GM19238 (cell line): ENCODE measurements at regions not wholly inside any gene's neighbourhood (a gene's known extent, or its start where the extent isn't known, plus 50 kb on each side); places are given as distances from the start of the nearest gene placed in this dataset.

Experiments used
- DNase-seq: peaks from one replicate; pipeline ENCODE4 v3.0.0; 2011; ENCODE audit warnings: low spot score; ENCODE audit not compliant: insufficient read length

DNA sequence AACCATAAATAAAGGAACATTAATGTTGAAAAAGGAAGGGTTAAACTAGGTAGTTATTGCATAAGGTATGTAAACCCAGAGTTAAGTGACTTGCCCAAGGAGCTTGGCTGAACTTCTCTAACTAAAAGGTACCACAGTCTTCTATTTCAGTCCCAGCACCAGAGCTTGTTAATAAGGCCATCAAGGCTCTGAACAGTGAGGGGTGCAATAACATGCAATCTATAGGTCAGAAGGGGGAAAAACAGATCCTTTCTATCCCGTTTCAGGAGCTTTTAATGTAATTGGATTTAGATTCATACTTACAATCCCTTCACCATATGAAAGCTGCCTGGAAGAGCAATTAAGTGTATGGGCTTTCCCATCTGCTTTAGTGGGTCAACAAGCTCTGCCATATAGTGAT is 441.5 kb upstream of the SPRY2 start:
- no peak for DNase-seq

DNA sequence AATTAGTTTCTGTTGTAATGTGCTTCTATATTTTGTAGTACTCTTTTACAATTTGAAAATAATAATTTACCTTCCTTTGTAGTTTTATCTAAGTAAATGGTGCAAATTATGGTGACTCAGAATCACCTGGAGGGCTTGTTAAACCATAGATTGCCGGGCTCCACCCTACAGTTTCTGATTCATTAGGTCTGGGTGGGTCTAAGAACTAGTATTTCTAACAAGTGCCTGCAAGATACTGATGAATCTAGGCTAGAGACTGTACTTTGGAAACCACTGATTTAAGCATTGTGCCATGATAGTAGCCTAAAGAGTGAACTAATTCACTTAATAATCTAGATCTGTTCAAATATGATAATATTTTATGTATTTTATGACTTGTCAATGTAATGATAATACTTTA is 437.4 kb upstream of the SPRY2 start:
- no peak for DNase-seq

DNA sequence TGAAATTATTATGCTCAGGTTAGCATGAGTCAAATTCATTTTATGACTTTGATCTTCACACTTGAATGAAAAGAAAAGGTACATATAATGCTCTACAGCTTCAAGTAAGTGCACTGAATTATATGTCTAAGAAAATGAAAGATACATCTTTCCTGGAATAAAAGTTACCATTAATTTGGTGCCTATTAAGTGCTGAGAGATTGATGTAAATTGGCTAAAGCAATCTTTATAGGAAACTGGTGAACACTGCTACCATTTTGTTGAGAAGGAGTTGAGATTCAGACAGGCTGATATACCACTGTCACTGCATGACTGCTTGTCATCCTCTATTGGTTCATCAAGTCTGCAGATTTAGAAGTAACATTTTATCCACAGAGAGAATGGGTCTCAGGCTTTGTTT is 416.8 kb upstream of the SPRY2 start:
- no peak for DNase-seq

DNA sequence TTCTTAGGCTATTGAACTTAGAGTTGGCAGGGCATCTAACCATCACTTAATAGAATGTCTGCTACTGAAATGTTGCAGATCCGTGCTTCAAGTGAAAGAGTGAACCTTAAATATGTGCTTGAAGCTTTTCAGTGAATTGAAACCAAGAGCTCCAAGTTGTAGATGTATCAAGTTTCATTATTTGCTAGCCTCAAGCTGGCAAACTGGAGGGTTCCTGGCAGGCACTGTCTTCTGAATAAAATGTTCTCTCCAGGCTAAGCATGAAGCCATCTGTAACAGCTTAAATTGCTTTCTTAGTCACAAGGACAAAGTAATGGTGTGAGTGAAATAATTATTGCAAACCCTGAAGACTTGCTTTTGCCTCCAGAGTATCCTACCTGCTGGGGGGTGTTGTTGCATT is 415.0 kb upstream of the SPRY2 start:
- no peak for DNase-seq

DNA sequence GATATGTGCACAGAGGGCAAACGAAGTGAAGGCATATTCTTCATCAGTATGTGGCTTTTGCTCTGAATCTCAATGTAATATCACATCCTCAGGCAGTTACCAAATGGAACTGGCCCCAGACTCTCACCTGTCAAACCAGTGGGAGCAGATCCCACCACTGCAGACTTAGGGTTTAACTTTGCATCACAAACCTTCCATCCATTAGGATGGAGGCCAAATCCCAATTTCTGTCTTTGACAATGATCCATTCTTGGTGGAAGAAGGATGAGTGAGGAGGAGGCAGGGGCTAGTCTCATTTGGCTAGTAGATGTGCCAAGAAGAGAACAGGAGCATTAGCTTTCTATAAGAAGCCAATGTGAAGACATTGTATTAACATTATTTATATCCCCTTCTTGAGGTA is 413.5 kb upstream of the SPRY2 start:
- DNase-seq, result no peak

DNA sequence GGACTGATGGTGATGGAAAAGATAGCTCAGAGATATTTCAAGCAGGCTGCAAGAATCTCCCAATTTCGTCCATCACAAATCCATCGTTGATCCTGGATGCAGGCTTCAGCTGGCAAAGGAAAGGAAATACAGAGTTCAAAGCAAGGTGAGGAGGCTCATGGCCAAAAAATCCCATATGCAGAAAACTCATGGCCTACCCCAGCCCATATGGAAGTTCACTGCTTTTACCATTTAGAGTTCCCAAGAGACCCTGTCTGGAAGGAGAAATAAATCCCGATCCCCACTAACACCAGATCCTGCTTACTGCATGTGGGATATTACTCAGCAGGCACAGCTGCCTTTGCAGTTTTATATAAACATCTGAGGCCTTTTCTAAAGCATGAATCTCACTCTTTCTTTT is 412.9 kb upstream of the SPRY2 start:
- DNase-seq, result no peak

DNA sequence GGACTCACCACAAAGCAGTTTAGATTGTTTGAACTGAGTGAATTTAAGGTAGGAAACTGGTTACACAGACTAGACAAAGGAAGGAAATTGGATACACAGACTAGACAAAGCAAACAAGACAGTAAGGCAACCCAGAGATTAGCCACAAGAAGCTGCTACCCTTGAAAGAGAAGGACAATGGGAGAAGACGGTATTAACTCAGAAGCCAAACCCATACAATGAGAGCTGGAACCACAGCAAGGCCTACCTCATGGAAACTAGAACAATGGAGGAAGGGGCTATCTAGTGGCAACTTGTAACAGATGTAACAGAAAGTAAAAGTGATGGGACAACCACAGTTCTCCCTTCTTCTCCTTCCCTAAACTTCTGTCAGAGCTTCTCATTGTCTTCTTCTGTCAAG is 410.9 kb upstream of the SPRY2 start:
- DNase-seq, result no peak

DNA sequence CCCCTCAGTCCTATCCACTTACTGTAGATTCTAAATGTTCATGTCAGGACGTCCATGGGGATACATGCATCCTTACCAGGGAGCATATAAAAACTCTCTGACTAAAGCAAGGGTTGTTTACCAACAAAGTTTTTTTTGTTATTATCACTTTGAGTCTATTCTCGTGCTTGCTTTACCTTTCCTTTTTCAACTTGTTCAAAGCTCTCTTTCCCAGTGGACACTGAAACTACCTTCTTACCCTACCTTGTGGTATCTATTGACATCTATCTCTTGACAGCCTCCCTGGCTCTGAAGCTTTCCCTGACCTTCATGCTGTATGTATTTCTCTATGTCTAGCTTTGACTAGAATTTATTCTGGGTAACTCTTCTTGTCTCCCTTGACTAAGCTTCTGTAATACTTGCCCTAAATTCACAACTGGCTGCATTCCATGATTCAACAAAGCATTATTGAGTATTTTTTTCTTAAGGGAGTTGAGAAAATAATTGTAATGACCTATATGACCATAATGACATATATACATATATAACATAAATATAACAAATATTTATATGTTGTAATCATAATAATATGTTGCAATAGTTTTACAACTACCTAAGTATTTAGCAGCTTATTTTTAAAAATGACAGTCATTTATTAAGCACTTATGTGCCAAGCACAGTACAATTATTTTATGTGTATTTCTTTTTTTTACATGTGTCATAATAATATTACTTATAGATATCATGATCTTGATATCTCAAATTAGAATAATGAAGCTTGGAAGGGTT is 403.4 kb upstream of the SPRY2 start:
- no peak for DNase-seq

DNA sequence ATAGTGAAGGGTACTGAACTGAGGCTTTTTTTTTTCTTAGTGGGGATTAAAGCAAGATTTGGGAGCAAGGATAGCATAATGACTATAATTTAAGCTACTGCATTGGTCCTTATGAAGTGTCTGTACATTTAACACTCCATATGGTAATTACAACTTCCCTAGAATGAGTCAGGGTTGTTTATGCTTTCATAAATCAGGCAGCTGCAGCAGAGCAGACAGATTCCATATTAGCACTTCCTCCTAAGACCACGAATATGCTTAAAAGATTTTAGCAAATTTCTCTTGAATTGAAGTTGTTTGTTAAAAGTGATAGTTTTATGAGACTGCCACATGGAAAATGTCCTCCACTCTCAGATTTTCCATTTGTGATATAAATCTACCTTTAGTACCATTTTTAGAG is 401.1 kb upstream of the SPRY2 start:
- no peak for DNase-seq

DNA sequence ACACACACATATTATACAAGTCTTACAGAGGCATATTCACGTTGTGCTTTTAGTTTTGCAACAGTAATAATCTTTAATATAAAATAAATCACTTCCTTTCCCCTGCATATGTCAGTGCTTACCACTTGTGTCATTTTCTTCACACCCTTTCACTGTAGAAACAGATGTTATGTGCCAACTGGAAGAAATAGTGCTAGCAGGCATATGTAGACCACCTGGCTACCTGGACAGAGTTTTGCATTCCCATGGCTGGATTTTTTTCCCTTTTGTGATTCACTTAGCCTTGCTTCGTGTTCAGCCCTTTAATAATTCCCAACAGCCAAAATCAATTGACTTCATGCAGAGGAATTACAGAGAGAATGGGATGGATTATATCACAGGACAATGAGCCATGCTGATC is 399.1 kb upstream of the SPRY2 start:
- DNase-seq, result no peak

DNA sequence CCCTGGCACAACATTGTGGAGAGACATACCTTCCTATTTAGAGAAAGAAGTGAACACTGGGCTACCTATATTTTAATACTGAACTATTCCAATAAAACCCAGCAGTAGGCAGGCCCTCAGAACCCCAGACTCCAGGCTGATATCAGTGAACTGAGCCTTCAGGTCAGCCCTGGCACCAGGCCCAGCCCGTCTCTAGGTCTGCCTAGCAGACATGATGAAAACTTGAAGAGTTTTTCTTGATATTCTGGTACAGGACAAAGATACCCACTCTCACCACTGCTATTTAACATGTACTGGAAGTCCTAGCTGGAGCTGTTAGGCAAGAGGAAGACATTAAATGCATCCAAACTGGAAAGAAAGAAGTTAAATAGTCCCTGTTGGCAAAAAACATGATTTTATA is 396.6 kb upstream of the SPRY2 start:
- DNase-seq, result no peak

DNA sequence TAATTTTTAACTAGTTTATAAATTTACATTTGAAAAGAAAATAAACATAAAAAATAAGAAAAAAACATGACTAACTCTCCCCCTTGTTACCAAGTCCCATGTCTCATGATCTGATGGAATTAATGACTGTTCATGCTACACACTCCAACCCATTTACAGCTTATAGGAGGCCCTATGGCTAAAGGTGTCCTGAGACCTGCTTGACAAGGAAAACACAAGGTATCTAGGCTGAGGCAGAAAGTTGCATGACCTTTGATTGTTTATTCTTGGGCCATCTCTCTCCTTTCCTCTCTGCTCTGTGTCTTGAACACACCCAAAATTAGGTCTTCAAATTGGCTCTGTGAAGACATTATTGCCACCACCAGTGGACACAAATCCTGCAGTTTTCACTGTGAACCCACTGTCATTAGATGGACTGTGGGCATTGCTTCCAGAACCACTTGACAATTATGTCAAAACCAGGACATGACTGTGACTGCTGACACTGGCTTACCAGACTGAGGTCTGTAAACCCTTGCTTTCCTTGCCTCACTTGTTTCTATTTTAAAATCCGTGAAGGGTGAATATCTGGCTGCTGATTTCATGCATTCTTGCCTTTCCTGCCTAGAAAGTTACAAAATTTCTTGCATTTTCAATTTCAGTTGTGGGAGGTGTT is 386.5 kb upstream of the SPRY2 start:
- no peak for DNase-seq

DNA sequence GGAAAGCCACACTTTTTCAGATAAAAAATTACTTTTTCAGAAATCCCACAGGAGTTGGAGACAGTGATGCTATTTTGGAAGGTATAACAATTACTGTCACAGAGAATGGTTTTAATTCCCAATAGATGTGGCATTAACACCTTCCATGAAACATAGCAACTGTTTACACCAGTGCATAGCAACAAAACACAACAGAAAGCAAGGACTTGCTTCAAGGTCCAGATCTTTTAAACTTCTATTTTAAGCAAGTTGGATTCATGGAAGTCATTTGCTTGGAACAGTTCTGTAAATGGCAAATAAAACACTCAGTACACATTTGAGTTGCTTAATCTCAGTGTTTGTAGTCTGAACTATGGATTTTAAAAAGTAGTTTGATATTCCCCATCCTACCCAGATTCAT is 385.9 kb upstream of the SPRY2 start:
- DNase-seq, result no peak

DNA sequence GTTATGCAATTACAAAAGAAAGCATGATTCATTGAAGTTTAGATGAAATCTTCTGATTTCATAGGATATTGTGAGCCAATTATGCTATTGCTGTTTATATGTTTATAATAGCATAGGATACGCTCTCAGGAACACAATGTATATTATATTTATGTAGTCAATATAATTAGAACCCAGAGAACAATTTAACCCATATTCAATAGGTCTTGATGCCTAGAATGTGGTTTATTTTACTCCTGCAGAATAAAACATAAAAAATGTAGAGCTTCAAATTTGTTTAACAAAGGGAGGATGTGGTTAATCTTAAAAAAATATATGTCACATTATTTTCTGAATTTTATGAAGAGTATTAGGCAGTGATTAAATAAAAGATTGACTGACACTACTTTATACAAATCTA is 380.8 kb upstream of the SPRY2 start:
- no peak for DNase-seq

DNA sequence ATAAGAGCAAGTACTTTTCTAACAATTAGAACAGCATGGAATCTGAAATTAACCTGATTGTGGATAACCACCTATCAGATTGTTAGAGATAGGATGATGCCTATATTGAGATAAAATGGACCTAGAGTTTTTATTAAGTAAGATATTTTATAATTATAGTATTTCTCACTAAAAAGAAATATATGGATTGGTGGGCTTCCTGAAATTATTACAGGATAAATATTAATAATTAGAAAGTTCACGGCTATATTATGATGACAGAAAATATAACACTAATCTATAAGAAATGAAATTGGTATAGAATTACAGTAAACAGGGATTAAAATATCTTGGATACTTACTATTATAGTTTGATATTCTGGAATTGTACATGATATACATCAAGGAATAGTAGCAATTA is 378.0 kb upstream of the SPRY2 start:
- no peak for DNase-seq

DNA sequence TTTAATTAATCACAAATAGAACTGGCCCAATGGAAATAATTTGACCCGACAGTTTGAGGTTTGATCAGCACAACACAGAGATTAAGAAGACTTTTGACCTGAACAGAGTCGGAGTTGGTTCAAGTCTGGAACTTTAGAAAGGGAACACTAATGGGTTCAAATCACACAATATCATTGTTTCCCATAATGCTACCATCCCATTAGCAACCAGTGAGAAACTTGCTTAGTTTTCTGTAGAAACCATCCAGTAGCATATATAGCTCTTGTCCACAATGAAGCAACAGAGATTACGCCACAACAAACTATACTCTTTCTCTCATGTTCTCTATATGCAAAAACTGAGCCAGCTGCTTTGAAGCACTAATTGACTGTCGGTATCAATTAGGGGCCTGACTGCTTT is 376.9 kb upstream of the SPRY2 start:
- DNase-seq, result no peak

DNA sequence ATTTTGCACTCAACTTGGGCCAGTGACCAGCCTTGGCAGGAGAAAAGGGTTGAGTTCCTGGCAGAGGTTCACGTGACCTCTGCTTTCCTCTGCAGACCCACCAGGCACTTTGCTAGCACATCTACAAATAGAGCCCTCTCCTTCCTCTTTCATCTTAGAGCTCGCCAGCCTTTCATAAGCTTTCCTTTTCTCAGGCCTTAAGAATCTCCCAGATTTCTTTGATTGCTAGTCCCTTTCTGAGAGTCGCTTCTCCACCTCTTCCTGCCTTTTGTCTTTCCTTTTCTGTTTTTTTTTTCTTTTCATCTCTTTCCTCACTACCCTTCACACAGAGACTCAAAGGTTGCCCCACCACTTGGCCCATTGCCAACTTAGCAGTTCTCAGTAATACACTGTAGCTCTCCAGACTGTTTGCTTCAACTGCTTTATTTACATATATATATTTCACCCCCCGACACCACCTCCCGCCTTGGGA is 375.7 kb upstream of the SPRY2 start:
- DNase-seq, result no peak

DNA sequence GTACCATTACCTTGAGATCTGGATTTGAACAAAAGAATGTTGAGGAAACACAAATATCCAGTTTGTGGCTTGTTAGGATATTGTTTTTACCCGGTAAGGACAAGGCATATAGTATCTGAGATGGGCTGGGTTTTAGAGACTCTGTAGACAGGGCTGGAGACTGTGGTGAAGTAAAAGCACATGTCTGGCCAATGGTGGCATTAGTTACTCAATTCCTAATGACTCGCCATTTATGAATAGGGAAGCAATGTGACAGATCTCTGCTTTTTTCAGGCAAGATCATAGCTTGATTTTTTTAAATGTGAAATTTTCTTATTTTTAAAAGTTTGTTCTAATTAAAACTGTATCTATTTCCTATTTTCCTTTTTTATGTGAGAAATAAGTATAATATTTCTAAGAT is 371.1 kb upstream of the SPRY2 start:
- no peak for DNase-seq

DNA sequence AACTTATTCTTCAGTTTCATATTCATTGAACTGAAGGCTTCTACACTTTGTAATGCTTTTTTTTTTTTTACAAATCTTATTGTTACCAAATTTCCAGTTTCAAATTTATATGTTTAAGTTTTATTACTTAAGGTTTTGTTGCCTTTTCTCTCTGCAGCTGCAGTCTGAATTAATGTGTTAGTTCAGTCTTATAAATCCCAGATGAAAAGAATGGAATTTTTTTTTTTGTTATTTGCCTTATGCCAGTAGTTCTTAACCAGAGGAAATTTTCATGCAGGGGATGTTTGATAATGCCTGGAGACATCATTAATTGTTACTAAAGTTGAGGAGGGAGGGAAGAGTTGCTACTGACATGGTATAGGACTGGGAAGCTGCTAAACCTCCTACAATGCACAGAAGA is 367.9 kb upstream of the SPRY2 start:
- no peak for DNase-seq

DNA sequence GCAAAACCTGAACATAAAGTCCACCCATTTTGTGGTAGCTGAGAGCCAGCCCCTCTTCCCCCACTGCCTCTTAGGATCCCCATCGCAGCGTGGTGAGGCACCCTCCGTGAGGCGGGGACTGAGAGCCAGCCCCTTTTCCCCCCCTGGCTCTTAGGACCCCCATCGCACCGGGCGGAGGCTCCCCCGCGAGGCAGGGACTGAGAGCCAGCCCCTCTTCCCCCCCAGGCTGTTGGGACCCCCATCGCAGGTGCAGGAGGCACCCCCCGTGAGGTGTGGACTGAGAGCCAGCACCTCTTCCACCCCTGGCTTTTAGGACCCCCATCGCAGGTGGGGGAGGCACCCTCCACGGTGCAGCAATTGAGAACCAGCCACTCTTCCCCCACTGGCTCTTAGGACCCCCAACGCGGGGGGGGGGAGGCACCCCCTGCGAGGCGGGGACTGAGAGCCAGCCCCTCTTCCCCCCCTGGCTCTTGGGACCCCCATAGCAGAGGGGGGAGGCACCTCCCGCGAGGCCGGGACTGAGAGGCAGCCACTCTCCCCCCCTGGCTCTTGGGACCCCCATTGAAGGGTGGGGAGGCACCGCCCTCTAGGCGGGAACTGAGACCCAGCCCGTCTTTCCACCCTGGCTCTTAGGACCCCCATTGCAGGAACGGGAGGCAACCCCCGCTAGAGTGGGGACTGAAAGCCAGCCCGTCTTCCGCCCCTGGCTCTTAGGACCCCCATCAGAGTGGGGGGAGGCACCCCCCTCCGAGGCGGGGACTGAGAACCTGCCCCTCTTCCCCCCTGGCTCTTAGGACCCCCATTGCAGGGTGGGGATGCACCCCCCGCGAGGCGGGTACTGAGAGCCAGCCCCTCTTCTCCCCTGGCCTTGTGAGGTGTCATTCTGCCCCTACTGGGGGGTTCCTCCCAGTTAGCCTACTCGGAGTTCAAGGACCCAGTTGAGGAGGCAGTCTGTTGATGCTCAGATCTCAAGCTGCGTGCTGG is 366.4 kb upstream of the SPRY2 start:
- no peak for DNase-seq

DNA sequence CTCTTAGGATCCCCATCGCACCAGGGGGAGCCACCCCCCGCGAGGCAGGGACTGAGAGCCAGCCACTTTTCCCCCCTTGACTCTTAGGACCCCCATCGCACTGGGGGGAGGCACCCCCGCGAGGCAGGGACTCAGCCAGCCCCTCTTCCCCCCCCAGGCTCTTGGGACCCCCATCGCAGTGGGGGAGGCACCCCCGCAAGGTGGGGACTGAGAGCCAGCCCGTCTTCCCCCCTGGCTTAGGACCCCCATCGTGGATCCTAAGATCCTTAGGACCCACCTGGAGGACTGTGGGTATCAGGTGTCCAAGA is 365.2 kb upstream of the SPRY2 start:
- DNase-seq, result no peak
